Stomach (tissue), 4 donors: ENCODE measurements at regions not wholly inside any gene's neighbourhood (a gene's known extent, or its start where the extent isn't known, plus 50 kb on each side); places are given as distances from the start of the nearest gene placed in this dataset.

ENCODE experiments used
- CTCF ChIP-seq, 7 experiments: fragments of 450-650 bp in 4 of 7; fragments of 200-600 bp in 3 of 7; sonication (generic) in 3 of 7; IDR thresholded peaks; one replicate each; pipeline ENCODE4 v1.5.1; 2016 to 2019; ENCODE audit warnings: antibody characterized with exemption in 7 of 7, control low read depth in 2 of 7, mild to moderate bottlenecking in 1 of 7
- POLR2A ChIP-seq, 4 donors: fragments of 450-650 bp; IDR thresholded peaks; one replicate each; pipeline ENCODE4 v1.6.1; 2016; ENCODE audit warnings: antibody characterized with exemption in 4 of 4, control low read depth in 2 of 4, mild to moderate bottlenecking in 1 of 4, moderate library complexity in 1 of 4

GRCh38 chr5:74423383-74423782 is 217.1 kb downstream of the ENC1 start:
- TF ChIP-seq CTCF (IDR thresholded peaks at IDR 0.05) (no peak), POLR2A (IDR thresholded peaks at IDR 0.05) (no peak)
